PFSK-1 (cell line): ENCODE measurements at regions not wholly inside any gene's neighbourhood (a gene's known extent, or its start where the extent isn't known, plus 50 kb on each side); places are given as distances from the start of the nearest gene placed in this dataset.

ENCODE experiments used
- FOXP2 ChIP-seq: optimal IDR thresholded peaks from 2 replicates; pipeline ENCODE3; 2011; ENCODE audit warnings: borderline replicate concordance, control low read depth, inconsistent platforms; ENCODE audit not compliant: insufficient read depth; ENCODE audit errors: extremely low read length, extremely low read depth
- POLR2AphosphoS5 ChIP-seq: IDR thresholded peaks from 2 replicates; pipeline ENCODE4 v1.6.1; 2012; ENCODE audit warnings: low read depth, mild to moderate bottlenecking, control low read depth, low read length, moderate library complexity
- REST ChIP-seq, 2 experiments: IDR thresholded peaks; 2 replicates each; pipeline versions ENCODE4 v1.6.1 to v1.8.0; 2011 to 2012; ENCODE audit warnings: low read depth in 2 of 2, low read length in 2 of 2, control low read depth in 1 of 2, inconsistent platforms in 1 of 2, mild to moderate bottlenecking in 1 of 2, moderate library complexity in 1 of 2; ENCODE audit not compliant: insufficient read depth in 1 of 2
- SIN3A ChIP-seq: IDR thresholded peaks from 2 replicates; pipeline ENCODE4 v1.6.1; 2012; ENCODE audit warnings: mild to moderate bottlenecking, low read length, moderate library complexity, borderline replicate concordance; ENCODE audit not compliant: insufficient read depth
- TAF1 ChIP-seq: IDR thresholded peaks from 2 replicates; pipeline ENCODE4 v1.6.1; 2012; ENCODE audit warnings: low read length, control low read depth, borderline replicate concordance; ENCODE audit not compliant: insufficient read depth

- TF ChIP-seq REST (IDR thresholded peaks at IDR 0.05; ENCODE audit: insufficient read depth in 1 of 2, low read depth in 2 of 2, low read length in 2 of 2) = no peak
- TF ChIP-seq FOXP2 = no peak
- TF ChIP-seq POLR2AphosphoS5 = no peak
- no peak for TF ChIP-seq TAF1
- TF ChIP-seq SIN3A = no peak
These were observed 524.8 kb downstream of the HAO1 start for GRCh38 chr20:7415427-7415826.

GRCh38 chr20:7416382-7416781 is 523.9 kb downstream of the HAO1 start:
- TF ChIP-seq SIN3A (no peak), POLR2AphosphoS5 (no peak), FOXP2 (no peak), REST (IDR thresholded peaks at IDR 0.05; ENCODE audit: insufficient read depth in 1 of 2, low read depth in 2 of 2, low read length in 2 of 2) (no peak), TAF1 (no peak)

GRCh38 chr20:7420345-7420744 is 519.9 kb downstream of the HAO1 start:
- TF ChIP-seq FOXP2 (no peak), REST (IDR thresholded peaks at IDR 0.05; ENCODE audit: insufficient read depth in 1 of 2, low read depth in 2 of 2, low read length in 2 of 2) (no peak), TAF1 (no peak), POLR2AphosphoS5 (no peak), SIN3A (no peak)

GRCh38 chr20:7426890-7427496 is 513.3 kb downstream of the HAO1 start:
- TF ChIP-seq TAF1 (no peak), POLR2AphosphoS5 (no peak), FOXP2 (no peak), REST (IDR thresholded peaks at IDR 0.05; ENCODE audit: insufficient read depth in 1 of 2, low read depth in 2 of 2, low read length in 2 of 2) (no peak), SIN3A (no peak)
